Upper lobe of left lung (tissue), 4 donors: ENCODE measurements at regions not wholly inside any gene's neighbourhood (a gene's known extent, or its start where the extent isn't known, plus 50 kb on each side); places are given as distances from the start of the nearest gene placed in this dataset.
"Not testable (repeated sequence)": the region's sequence is repeated elsewhere in the genome, so short reads cannot be mapped to it uniquely, and the experiment has no call there.

ENCODE experiments used
- EP300 ChIP-seq, 4 donors: sonication (generic); formaldehyde crosslinking; IDR thresholded peaks; one replicate each; pipeline ENCODE4 v1.5.1; 2017; ENCODE audit warnings: antibody characterized with exemption in 4 of 4, control low read depth in 2 of 4
- POLR2A ChIP-seq, 4 donors: fragments of 450-650 bp; IDR thresholded peaks; one replicate each; pipeline ENCODE4 v1.5.1; 2016 to 2017; ENCODE audit warnings: antibody characterized with exemption in 4 of 4, mild to moderate bottlenecking in 2 of 4

GRCh38 chr20:29875321-29876083 is 1382.0 kb upstream of the DEFB115 start:
- not testable (repeated sequence) for TF ChIP-seq EP300, POLR2A (IDR thresholded peaks at IDR 0.05)
